Endothelial cell of umbilical vein (primary cell): ENCODE measurements at regions not wholly inside any gene's neighbourhood (a gene's known extent, or its start where the extent isn't known, plus 50 kb on each side); places are given as distances from the start of the nearest gene placed in this dataset.
"Not testable (repeated sequence)": the region's sequence is repeated elsewhere in the genome, so short reads cannot be mapped to it uniquely, and the experiment has no call there.

Source experiments
- BruUV-seq: library from RNA; stranded (reverse); fragments of 400-500 nt; replicated peaks from 2 replicates; lab custom pipeline; 2021; lab: Mats Ljungman, UMichigan
- CTCF ChIA-PET: fragments of 300-600, 350-600 bp; sonication (Branson Sonifier 250); formaldehyde crosslinking; loops from one replicate; lab custom pipeline; 2021; ENCODE audit warnings: antibody characterized with exemption, inconsistent platforms; lab: Charles Lee
- POLR2A ChIA-PET: fragments of 300-600, 350-600 bp; sonication (Branson Sonifier 250); formaldehyde crosslinking; loops from one replicate; lab custom pipeline; 2021; ENCODE audit warnings: antibody characterized with exemption, inconsistent platforms; lab: Charles Lee
- DNase-seq: peaks from one replicate; pipeline ENCODE4 v3.0.0-alpha.2; 2011; ENCODE audit warnings: low read depth, low spot score
- FAIRE-seq: peaks from 2 replicates; lab custom pipeline; 2011; peaks lifted over from hg19 to GRCh38; lab: Jason Lieb, UNC
- H2AFZ ChIP-seq: 2 replicates; pipeline ENCODE4 v1.6.0; 2012; ENCODE audit warnings: low read depth, low read length, control low read depth, inconsistent platforms
- H3K27ac ChIP-seq: 2 replicates; pipeline ENCODE4 v1.5.1; 2011; ENCODE audit warnings: low read depth, mild to moderate bottlenecking, control low read depth, low read length, moderate library complexity; ENCODE audit not compliant: insufficient read depth
- H3K27me3 ChIP-seq, 2 experiments: 2 replicates each; pipeline versions ENCODE4 v1.6.0 to v1.6.1; 2011; ENCODE audit warnings: low read length in 2 of 2, mixed read lengths in 1 of 2; ENCODE audit not compliant: control insufficient read depth in 2 of 2, insufficient read depth in 2 of 2
- H3K36me3 ChIP-seq, 2 experiments: 2 replicates in 1 of 2; 3 replicates in 1 of 2; pipeline ENCODE4 v1.5.1; 2011; ENCODE audit warnings: low read length in 2 of 2, mild to moderate bottlenecking in 1 of 2, moderate library complexity in 1 of 2; ENCODE audit not compliant: control insufficient read depth in 2 of 2, insufficient read depth in 2 of 2; ENCODE audit errors: extremely low read depth in 1 of 2
- H3K4me1 ChIP-seq: 3 replicates; pipeline ENCODE4 v1.5.1; 2011; ENCODE audit warnings: mild to moderate bottlenecking, low read length; ENCODE audit not compliant: control insufficient read depth, insufficient read depth; ENCODE audit errors: extremely low read depth
- H3K4me2 ChIP-seq: 2 replicates; pipeline ENCODE4 v1.6.1; 2011; ENCODE audit warnings: low read length, control low read depth, mixed read lengths; ENCODE audit not compliant: insufficient read depth
- H3K4me3 ChIP-seq, 3 experiments: fragments of 200-600 bp in 1 of 3; sonication (generic), shearing (Covaris generic) in 1 of 3; replicated peaks in 1 of 3; 2 replicates each; pipeline ENCODE4 v1.5.1; 2011 to 2016; ENCODE audit warnings: control low read depth in 3 of 3, low read length in 3 of 3, mild to moderate bottlenecking in 2 of 3, inconsistent platforms in 1 of 3, low read depth in 1 of 3, moderate library complexity in 1 of 3; ENCODE audit not compliant: insufficient read depth in 1 of 3
- H3K79me2 ChIP-seq: 2 replicates; pipeline ENCODE4 v1.6.0; 2012; ENCODE audit warnings: low read length, inconsistent platforms; ENCODE audit not compliant: control insufficient read depth, insufficient read depth
- H3K9ac ChIP-seq: replicated peaks from 2 replicates; pipeline ENCODE3; 2011; ENCODE audit warnings: low read length, control low read depth; ENCODE audit not compliant: insufficient read depth; ENCODE audit errors: extremely low read depth
- H3K9me1 ChIP-seq: replicated peaks from 3 replicates; pipeline ENCODE4 v1.6.0; 2011; ENCODE audit warnings: mild to moderate bottlenecking, low read length; ENCODE audit not compliant: control insufficient read depth, insufficient read depth; ENCODE audit errors: extremely low read depth
- H3K9me3 ChIP-seq: replicated peaks from 2 replicates; pipeline ENCODE4 v1.5.1; 2012; ENCODE audit warnings: low read length, inconsistent platforms; ENCODE audit not compliant: control insufficient read depth, insufficient read depth
- H4K20me1 ChIP-seq: replicated peaks from 2 replicates; pipeline ENCODE3; 2011; ENCODE audit warnings: mild to moderate bottlenecking, low read length; ENCODE audit not compliant: control insufficient read depth, insufficient read depth; ENCODE audit errors: extremely low read depth
- CTCF ChIP-seq, 2 donors: IDR thresholded peaks; 1 replicate in 1 of 2; 2 replicates in 1 of 2; pipeline ENCODE4 v1.5.1; 2011; ENCODE audit warnings: low read length in 2 of 2, mild to moderate bottlenecking in 2 of 2, moderate library complexity in 2 of 2, control low read depth in 1 of 2, inconsistent platforms in 1 of 2, low read depth in 1 of 2; ENCODE audit not compliant: insufficient read depth in 1 of 2; ENCODE audit errors: extremely low read depth in 1 of 2
- FOS ChIP-seq: IDR thresholded peaks from 2 replicates; pipeline ENCODE4 v1.6.1; 2011; ENCODE audit warnings: mild to moderate bottlenecking, low read length, moderate library complexity, borderline replicate concordance; ENCODE audit not compliant: insufficient read depth
- MYC ChIP-seq: IDR thresholded peaks from one replicate; pipeline ENCODE4 v1.6.1; 2011; ENCODE audit warnings: mild to moderate bottlenecking, low read depth, low read length
- POLR2A ChIP-seq: IDR thresholded peaks from 2 replicates; pipeline ENCODE4 v1.6.1; 2012; ENCODE audit warnings: low read depth, mild to moderate bottlenecking, control low read depth, low read length
- POLR2AphosphoS5 ChIP-seq: IDR thresholded peaks from 2 replicates; pipeline ENCODE4 v1.6.1; 2012; ENCODE audit warnings: low read depth, mild to moderate bottlenecking, control low read depth, low read length, moderate library complexity; ENCODE audit not compliant: insufficient read depth
- dilution Hi-C: fragments of 300-500 bp; cut with MboI; formaldehyde crosslinking; loops from one replicate; pipeline ENCODE4 v1.15.0; 2019; ENCODE audit warnings: low sequenced_read_pairs; ENCODE audit not compliant: extremely low pct_ligation_motif_present
- intact Hi-C: fragments of 100-400 bp; cut with micrococcal nuclease; formaldehyde crosslinking; loops from one replicate; pipeline ENCODE4 v1.10.0; 2022

GRCh38 chr4:27974339-27974738, 1113.7 kb downstream of the STIM2 start:
- H3K4me1 ChIP-seq: no peaks in the 10 kb centered on the region
- BruUV-seq: no TSS peak
- no peak overlapping the region for H3K4me3 ChIP-seq
- no peak overlapping the region for H3K4me2 ChIP-seq
- H3K79me2 ChIP-seq: no peaks in the 10 kb centered on the region
- H3K9me1 ChIP-seq: no peaks in the 10 kb centered on the region
- intact Hi-C loops: no loop called here
- no peak overlapping the region for H3K27ac ChIP-seq
- H3K27me3 ChIP-seq: no peaks in the 10 kb centered on the region
- no peak overlapping the region for H3K9ac ChIP-seq
- FAIRE-seq: no peak
- DNase-seq: no peak
- TF ChIP-seq POLR2AphosphoS5 (no peak), FOS (no peak), MYC (no peak), CTCF (IDR thresholded peaks at IDR 0.05; ENCODE audit: extremely low read depth in 1 of 2, insufficient read depth in 1 of 2, low read depth in 1 of 2, low read length in 2 of 2) (no peak), POLR2A (no peak)
- no peaks in the 10 kb centered on the region for H4K20me1 ChIP-seq
- H3K36me3 ChIP-seq: no peaks in the 10 kb centered on the region
- ChIA-PET CTCF (no interaction called here), POLR2A (no interaction called here)
- H3K9me3 ChIP-seq: no peaks in the 10 kb centered on the region
- dilution Hi-C loops: no loop called here
- H2AFZ ChIP-seq: no peak overlapping the region

- DNase-seq, H3K4me1 ChIP-seq, H3K27me3 ChIP-seq, FAIRE-seq, H3K9me3 ChIP-seq, H3K27ac ChIP-seq, H3K4me2 ChIP-seq, CTCF ChIA-PET, H3K79me2 ChIP-seq, H4K20me1 ChIP-seq, BruUV-seq, dilution Hi-C loops, H2AFZ ChIP-seq, H3K9ac ChIP-seq, H3K9me1 ChIP-seq, H3K4me3 ChIP-seq, POLR2A ChIA-PET, intact Hi-C loops, H3K36me3 ChIP-seq: not testable (repeated sequence)
These were observed 1114.2 kb downstream of the STIM2 start for GRCh38 chr4:27974881-27975280.

- H3K4me2 ChIP-seq, H4K20me1 ChIP-seq, H2AFZ ChIP-seq, H3K79me2 ChIP-seq, H3K9me1 ChIP-seq, FAIRE-seq, H3K4me1 ChIP-seq, dilution Hi-C loops, H3K27me3 ChIP-seq, DNase-seq, H3K4me3 ChIP-seq, intact Hi-C loops, BruUV-seq, H3K27ac ChIP-seq, H3K9me3 ChIP-seq, CTCF ChIA-PET, H3K36me3 ChIP-seq, H3K9ac ChIP-seq, POLR2A ChIA-PET: not testable (repeated sequence)
These were observed 1117.9 kb downstream of the STIM2 start for GRCh38 chr4:27978427-27979109.
